ENCODE measurements at regions not wholly inside any gene's neighbourhood (a gene's known extent, or its start where the extent isn't known, plus 50 kb on each side); places are given as distances from the start of the nearest gene placed in this dataset.

DNA sequence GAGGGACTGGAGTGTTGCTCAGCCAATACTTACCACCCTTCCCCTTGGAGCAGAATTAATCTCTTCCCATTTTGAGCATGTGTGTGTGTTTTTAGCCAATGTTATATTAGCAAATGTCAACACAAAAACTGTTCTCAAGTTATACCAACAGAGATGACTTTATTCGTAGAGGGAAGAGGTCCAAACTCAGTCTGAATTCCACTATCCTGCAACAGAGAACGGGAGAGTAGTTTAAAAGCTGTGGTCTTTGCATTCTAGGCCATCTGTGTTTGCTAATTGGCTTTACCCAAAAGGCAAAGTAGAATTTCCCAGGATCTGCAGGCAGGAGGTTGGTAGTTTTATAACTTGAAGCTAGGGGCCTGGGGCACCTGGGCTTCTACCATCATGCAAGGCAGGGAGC is 847.9 kb upstream of the TMEM132C start:
- no peak for TF ChIP-seq CTCF (IDR thresholded peaks at IDR 0.05; ENCODE audit: low read depth, low read length)
- Histone ChIP-seq H3K27ac (no peak overlapping the region), H3K27me3 (ENCODE audit: insufficient read depth, low read depth, severe bottlenecking) (no peaks in the 10 kb centered on the region), H3K36me3 (no peaks in the 10 kb centered on the region), H3K4me3 (ENCODE audit: low read depth, low read length) (no peak overlapping the region), H3K9me3 (ENCODE audit: severe bottlenecking) (no peaks in the 10 kb centered on the region)
- no peak for DNase-seq

DNA sequence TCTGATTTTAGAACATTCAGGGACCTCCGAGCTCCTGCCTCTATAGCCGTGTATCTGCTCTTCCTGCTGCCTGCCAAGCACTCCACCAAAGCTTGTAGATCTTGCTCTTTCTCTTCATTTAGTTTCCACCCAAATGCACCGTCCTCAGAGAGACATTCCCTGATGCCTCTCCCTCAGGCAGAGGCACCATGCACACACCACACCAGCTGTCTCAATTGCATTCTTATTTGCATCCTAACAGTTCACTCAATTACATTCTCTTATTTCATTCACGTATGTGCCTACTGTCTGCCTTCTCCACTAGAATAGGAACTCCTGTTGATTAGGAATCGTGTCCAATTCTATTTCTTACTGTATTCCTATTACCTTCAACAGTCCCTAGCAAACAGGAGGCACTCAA is 845.4 kb upstream of the TMEM132C start:
- no peak for TF ChIP-seq CTCF (IDR thresholded peaks at IDR 0.05; ENCODE audit: low read depth, low read length)
- H3K27ac ChIP-seq = no peak overlapping the region
- H3K9me3 ChIP-seq (ENCODE audit: severe bottlenecking) = no peaks in the 10 kb centered on the region
- no peaks in the 10 kb centered on the region for H3K27me3 ChIP-seq (ENCODE audit: insufficient read depth, low read depth, severe bottlenecking)
- no peaks in the 10 kb centered on the region for H3K36me3 ChIP-seq
- DNase-seq = no peak
- H3K4me3 ChIP-seq (ENCODE audit: low read depth, low read length) = no peak overlapping the region

GRCh38 chr12:127422935-127423566 is 843.9 kb upstream of the TMEM132C start:
- no peak overlapping the region for H3K27ac ChIP-seq
- no peak overlapping the region for H3K4me3 ChIP-seq (ENCODE audit: low read depth, low read length)
- H3K27me3 ChIP-seq (ENCODE audit: insufficient read depth, low read depth, severe bottlenecking) = no peaks in the 10 kb centered on the region
- DNase-seq = peak; percentile 12
- no peak for TF ChIP-seq CTCF (IDR thresholded peaks at IDR 0.05; ENCODE audit: low read depth, low read length)
- no peaks in the 10 kb centered on the region for H3K9me3 ChIP-seq (ENCODE audit: severe bottlenecking)
- H3K36me3 ChIP-seq = no peaks in the 10 kb centered on the region

GRCh38 chr12:127425474-127425873 is 841.5 kb upstream of the TMEM132C start:
- no peak for TF ChIP-seq CTCF (IDR thresholded peaks at IDR 0.05; ENCODE audit: low read depth, low read length)
- Histone ChIP-seq H3K27ac (no peak overlapping the region), H3K4me3 (ENCODE audit: low read depth, low read length) (no peak overlapping the region), H3K27me3 (ENCODE audit: insufficient read depth, low read depth, severe bottlenecking) (no peaks in the 10 kb centered on the region), H3K9me3 (ENCODE audit: severe bottlenecking) (no peaks in the 10 kb centered on the region), H3K36me3 (no peaks in the 10 kb centered on the region)
- DNase-seq = no peak

DNA sequence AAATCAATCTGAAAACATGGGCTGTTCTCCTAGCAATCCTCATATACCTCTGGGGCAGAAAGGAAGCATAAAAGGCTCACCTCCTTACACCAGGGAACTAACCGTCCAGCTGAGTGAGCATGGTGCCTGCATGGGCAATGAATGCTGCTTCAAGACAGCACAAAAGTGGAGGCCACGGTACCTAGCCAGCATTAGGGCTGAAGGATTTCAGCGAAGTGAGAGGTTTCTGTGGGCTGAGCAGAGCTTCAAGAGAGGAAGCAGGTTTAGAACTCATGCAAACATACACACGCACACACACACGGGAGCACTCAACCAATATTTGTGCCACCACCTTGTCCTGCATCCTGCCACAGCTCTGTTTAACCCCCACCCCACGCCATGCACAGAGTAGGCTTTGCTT is 838.5 kb upstream of the TMEM132C start:
- Histone ChIP-seq H3K9me3 (ENCODE audit: severe bottlenecking) (no peaks in the 10 kb centered on the region), H3K4me3 (ENCODE audit: low read depth, low read length) (no peak overlapping the region), H3K27me3 (ENCODE audit: insufficient read depth, low read depth, severe bottlenecking) (no peaks in the 10 kb centered on the region), H3K27ac (no peak overlapping the region), H3K36me3 (no peaks in the 10 kb centered on the region)
- DNase-seq = no peak
- no peak for TF ChIP-seq CTCF (IDR thresholded peaks at IDR 0.05; ENCODE audit: low read depth, low read length)
